ENCODE measurements at regions not wholly inside any gene's neighbourhood (a gene's known extent, or its start where the extent isn't known, plus 50 kb on each side); places are given as distances from the start of the nearest gene placed in this dataset.

DNA sequence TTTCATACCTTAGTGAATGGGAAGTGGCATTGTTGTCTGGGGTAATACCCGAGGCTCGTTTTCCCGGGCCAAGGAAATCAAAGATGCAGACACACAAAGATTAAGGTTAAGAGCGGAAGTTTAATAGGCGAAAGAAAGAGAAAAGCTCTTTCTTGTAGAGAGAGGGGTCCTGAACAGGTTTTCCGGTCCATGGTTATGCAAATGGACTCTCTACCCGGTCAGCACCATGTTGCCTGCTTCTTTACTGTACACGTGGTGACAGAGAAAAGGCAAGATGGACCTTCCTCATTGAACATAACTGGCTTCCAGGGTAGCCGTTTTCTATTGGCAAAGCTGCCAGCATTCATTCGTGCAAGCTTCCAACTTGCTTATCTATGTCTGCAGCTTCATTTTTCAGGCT is 2063.5 kb downstream of the SUCLG1 start:
- Histone ChIP-seq H3K79me2 (ENCODE audit: insufficient read depth, low read length) (no peaks in the 10 kb centered on the region), H3K4me2 (ENCODE audit: low read depth, low read length, poor library complexity, severe bottlenecking) (no peak overlapping the region), H3K9me3 (ENCODE audit: insufficient read depth, low read depth, low read length) (no peaks in the 10 kb centered on the region), H3K36me3 (ENCODE audit: insufficient read depth, low read length) (no peaks in the 10 kb centered on the region), H3K4me3 (ENCODE audit: low read length, poor library complexity, severe bottlenecking) (no peak overlapping the region), H3K27me3 (ENCODE audit: insufficient read depth, low read length, poor library complexity, severe bottlenecking) (no peaks in the 10 kb centered on the region), H3F3A (ENCODE audit: low read depth) (no peaks in the 10 kb centered on the region), H3K4me1 (ENCODE audit: insufficient read depth, low read length, poor library complexity, severe bottlenecking) (no peaks in the 10 kb centered on the region), H4K20me1 (ENCODE audit: insufficient read depth, low read length, poor library complexity, severe bottlenecking) (no peaks in the 10 kb centered on the region), H2AFZ (ENCODE audit: low read length) (no peak overlapping the region), H3K9ac (ENCODE audit: low read depth, low read length, poor library complexity, severe bottlenecking) (no peak overlapping the region), H3K9me2 (replicated peaks; ENCODE audit: low read depth, low read length) (no peaks in the 10 kb centered on the region)
- TF ChIP-seq, protein P1, sequence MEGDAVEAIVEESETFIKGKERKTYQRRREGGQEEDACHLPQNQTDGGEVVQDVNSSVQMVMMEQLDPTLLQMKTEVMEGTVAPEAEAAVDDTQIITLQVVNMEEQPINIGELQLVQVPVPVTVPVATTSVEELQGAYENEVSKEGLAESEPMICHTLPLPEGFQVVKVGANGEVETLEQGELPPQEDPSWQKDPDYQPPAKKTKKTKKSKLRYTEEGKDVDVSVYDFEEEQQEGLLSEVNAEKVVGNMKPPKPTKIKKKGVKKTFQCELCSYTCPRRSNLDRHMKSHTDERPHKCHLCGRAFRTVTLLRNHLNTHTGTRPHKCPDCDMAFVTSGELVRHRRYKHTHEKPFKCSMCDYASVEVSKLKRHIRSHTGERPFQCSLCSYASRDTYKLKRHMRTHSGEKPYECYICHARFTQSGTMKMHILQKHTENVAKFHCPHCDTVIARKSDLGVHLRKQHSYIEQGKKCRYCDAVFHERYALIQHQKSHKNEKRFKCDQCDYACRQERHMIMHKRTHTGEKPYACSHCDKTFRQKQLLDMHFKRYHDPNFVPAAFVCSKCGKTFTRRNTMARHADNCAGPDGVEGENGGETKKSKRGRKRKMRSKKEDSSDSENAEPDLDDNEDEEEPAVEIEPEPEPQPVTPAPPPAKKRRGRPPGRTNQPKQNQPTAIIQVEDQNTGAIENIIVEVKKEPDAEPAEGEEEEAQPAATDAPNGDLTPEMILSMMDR (conservative IDR thresholded peaks at IDR 0.05; ENCODE audit: low read length) = no peak
- TF ChIP-seq EZH2phosphoT487 (IDR thresholded peaks at IDR 0.05; ENCODE audit: borderline replicate concordance) = no peak

DNA sequence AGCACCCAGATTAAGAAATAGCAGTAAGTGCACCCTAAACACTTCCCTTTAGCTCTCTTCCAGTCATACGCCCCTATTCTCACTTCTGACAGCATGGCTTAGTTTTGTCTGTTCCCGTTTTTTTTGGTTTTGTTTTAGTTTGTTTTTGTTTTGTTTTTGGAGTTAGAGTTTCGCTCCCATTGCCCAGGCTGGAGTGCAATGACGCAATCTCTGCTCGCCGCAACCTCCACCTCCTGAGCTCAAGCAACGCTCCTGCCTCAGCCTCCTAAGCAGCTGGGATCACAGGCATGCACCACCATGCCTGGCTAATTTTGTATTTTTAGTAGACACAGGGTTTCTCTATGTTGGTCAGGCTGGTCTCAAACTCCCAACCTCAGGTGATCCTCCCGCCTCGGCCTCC is 2067.7 kb downstream of the SUCLG1 start:
- Histone ChIP-seq H3K36me3 (ENCODE audit: insufficient read depth, low read length) (no peaks in the 10 kb centered on the region), H3K4me2 (ENCODE audit: low read depth, low read length, poor library complexity, severe bottlenecking) (no peak overlapping the region), H3K4me3 (ENCODE audit: low read length, poor library complexity, severe bottlenecking) (no peak overlapping the region), H3K9me3 (ENCODE audit: insufficient read depth, low read depth, low read length) (no peaks in the 10 kb centered on the region), H3K27me3 (ENCODE audit: insufficient read depth, low read length, poor library complexity, severe bottlenecking) (no peaks in the 10 kb centered on the region), H3K4me1 (ENCODE audit: insufficient read depth, low read length, poor library complexity, severe bottlenecking) (no peaks in the 10 kb centered on the region), H3K9me2 (replicated peaks; ENCODE audit: low read depth, low read length) (no peaks in the 10 kb centered on the region), H3K9ac (ENCODE audit: low read depth, low read length, poor library complexity, severe bottlenecking) (no peak overlapping the region), H2AFZ (ENCODE audit: low read length) (no peak overlapping the region), H3K79me2 (ENCODE audit: insufficient read depth, low read length) (no peaks in the 10 kb centered on the region), H4K20me1 (ENCODE audit: insufficient read depth, low read length, poor library complexity, severe bottlenecking) (no peaks in the 10 kb centered on the region), H3F3A (ENCODE audit: low read depth) (no peaks in the 10 kb centered on the region)
- no peak for TF ChIP-seq EZH2phosphoT487 (IDR thresholded peaks at IDR 0.05; ENCODE audit: borderline replicate concordance)
- TF ChIP-seq, protein P1 (conservative IDR thresholded peaks at IDR 0.05; ENCODE audit: low read length) = no peak

DNA sequence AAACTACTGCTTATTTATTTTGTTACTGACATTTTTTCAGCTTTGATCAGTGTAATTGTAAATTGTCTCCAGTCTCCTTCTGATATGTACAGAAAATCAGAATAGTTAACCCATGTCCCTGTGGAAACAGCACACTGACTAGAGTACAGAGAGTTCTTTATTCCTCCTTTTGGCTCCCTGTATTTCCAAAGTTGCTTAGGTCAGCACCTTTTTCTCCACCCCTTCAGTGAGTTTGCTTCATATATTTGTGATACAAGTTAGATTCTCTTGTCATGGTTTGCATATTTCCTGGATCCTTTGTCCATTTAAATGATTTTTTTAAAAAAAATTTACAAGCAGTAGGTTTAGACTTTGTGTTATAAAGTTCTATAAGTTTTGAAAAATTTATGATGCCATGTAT is 2051.1 kb upstream of the LRRTM1 start:
- no peaks in the 10 kb centered on the region for H3K9me3 ChIP-seq (ENCODE audit: insufficient read depth, low read depth, low read length)
- H3K27me3 ChIP-seq (ENCODE audit: insufficient read depth, low read length, poor library complexity, severe bottlenecking) = no peaks in the 10 kb centered on the region

More for the DNA sequence above, 2051.1 kb upstream of the LRRTM1 start:
- Histone ChIP-seq H4K20me1 (ENCODE audit: insufficient read depth, low read length, poor library complexity, severe bottlenecking) (no peaks in the 10 kb centered on the region), H3F3A (ENCODE audit: low read depth) (no peaks in the 10 kb centered on the region), H3K9ac (ENCODE audit: low read depth, low read length, poor library complexity, severe bottlenecking) (no peak overlapping the region), H3K4me3 (ENCODE audit: low read length, poor library complexity, severe bottlenecking) (no peak overlapping the region), H3K4me2 (ENCODE audit: low read depth, low read length, poor library complexity, severe bottlenecking) (no peak overlapping the region), H2AFZ (ENCODE audit: low read length) (no peak overlapping the region), H3K9me2 (replicated peaks; ENCODE audit: low read depth, low read length) (no peaks in the 10 kb centered on the region), H3K4me1 (ENCODE audit: insufficient read depth, low read length, poor library complexity, severe bottlenecking) (no peaks in the 10 kb centered on the region), H3K79me2 (ENCODE audit: insufficient read depth, low read length) (no peaks in the 10 kb centered on the region), H3K36me3 (ENCODE audit: insufficient read depth, low read length) (no peaks in the 10 kb centered on the region)
- TF ChIP-seq EZH2phosphoT487 (IDR thresholded peaks at IDR 0.05; ENCODE audit: borderline replicate concordance) = no peak
- TF ChIP-seq, protein P1 (conservative IDR thresholded peaks at IDR 0.05; ENCODE audit: low read length) = no peak

All from Loucy (cell line).